ENCODE measurements at regions not wholly inside any gene's neighbourhood (a gene's known extent, or its start where the extent isn't known, plus 50 kb on each side); places are given as distances from the start of the nearest gene placed in this dataset.

DNA sequence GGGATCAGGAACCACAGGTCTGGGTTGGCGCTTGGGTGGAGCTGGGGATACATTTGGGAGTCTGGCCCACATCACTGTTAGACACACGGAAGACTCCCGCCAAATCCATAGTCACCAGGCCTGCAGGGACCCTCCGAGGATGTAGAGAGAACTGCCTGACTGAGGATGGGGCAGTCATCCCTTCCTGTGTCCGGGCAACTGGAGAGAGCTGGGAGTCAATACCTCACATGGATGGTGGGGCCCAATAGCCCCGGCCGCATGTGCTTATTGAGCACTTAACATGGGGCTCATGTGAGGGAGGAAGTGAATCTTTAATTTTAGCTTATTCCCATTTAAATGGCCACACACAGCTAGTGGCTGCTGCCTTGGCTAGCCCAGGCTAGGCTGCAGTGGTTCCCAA, 124.5 kb downstream of the TLR5 start:
- TF ChIP-seq ZNF658 (tag by site-specific recombination; IDR thresholded peaks at IDR 0.05) (no peak), GLI4 (tag by site-specific recombination; IDR thresholded peaks at IDR 0.05) (no peak), ZNF670 (tag by site-specific recombination; IDR thresholded peaks at IDR 0.05; ENCODE audit: low read depth) (no peak), TCF7L2 (IDR thresholded peaks at IDR 0.05; ENCODE audit: borderline replicate concordance, low read depth, low read length) (no peak), ZNF366 (tag by site-specific recombination; conservative IDR thresholded peaks at IDR 0.05) (no peak), ZNF830 (tag by site-specific recombination; IDR thresholded peaks at IDR 0.05; ENCODE audit: low read depth) (no peak), ZNF138 (tag by site-specific recombination; IDR thresholded peaks at IDR 0.05; ENCODE audit: borderline replicate concordance) (no peak)
- TF ChIP-seq, protein P1, sequence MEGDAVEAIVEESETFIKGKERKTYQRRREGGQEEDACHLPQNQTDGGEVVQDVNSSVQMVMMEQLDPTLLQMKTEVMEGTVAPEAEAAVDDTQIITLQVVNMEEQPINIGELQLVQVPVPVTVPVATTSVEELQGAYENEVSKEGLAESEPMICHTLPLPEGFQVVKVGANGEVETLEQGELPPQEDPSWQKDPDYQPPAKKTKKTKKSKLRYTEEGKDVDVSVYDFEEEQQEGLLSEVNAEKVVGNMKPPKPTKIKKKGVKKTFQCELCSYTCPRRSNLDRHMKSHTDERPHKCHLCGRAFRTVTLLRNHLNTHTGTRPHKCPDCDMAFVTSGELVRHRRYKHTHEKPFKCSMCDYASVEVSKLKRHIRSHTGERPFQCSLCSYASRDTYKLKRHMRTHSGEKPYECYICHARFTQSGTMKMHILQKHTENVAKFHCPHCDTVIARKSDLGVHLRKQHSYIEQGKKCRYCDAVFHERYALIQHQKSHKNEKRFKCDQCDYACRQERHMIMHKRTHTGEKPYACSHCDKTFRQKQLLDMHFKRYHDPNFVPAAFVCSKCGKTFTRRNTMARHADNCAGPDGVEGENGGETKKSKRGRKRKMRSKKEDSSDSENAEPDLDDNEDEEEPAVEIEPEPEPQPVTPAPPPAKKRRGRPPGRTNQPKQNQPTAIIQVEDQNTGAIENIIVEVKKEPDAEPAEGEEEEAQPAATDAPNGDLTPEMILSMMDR (tag by site-specific recombination; IDR thresholded peaks at IDR 0.05) = no peak
- TF ChIP-seq, protein P2, sequence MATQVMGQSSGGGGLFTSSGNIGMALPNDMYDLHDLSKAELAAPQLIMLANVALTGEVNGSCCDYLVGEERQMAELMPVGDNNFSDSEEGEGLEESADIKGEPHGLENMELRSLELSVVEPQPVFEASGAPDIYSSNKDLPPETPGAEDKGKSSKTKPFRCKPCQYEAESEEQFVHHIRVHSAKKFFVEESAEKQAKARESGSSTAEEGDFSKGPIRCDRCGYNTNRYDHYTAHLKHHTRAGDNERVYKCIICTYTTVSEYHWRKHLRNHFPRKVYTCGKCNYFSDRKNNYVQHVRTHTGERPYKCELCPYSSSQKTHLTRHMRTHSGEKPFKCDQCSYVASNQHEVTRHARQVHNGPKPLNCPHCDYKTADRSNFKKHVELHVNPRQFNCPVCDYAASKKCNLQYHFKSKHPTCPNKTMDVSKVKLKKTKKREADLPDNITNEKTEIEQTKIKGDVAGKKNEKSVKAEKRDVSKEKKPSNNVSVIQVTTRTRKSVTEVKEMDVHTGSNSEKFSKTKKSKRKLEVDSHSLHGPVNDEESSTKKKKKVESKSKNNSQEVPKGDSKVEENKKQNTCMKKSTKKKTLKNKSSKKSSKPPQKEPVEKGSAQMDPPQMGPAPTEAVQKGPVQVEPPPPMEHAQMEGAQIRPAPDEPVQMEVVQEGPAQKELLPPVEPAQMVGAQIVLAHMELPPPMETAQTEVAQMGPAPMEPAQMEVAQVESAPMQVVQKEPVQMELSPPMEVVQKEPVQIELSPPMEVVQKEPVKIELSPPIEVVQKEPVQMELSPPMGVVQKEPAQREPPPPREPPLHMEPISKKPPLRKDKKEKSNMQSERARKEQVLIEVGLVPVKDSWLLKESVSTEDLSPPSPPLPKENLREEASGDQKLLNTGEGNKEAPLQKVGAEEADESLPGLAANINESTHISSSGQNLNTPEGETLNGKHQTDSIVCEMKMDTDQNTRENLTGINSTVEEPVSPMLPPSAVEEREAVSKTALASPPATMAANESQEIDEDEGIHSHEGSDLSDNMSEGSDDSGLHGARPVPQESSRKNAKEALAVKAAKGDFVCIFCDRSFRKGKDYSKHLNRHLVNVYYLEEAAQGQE (tag by site-specific recombination; IDR thresholded peaks at IDR 0.05) = no peak
- TF ChIP-seq, protein P3, sequence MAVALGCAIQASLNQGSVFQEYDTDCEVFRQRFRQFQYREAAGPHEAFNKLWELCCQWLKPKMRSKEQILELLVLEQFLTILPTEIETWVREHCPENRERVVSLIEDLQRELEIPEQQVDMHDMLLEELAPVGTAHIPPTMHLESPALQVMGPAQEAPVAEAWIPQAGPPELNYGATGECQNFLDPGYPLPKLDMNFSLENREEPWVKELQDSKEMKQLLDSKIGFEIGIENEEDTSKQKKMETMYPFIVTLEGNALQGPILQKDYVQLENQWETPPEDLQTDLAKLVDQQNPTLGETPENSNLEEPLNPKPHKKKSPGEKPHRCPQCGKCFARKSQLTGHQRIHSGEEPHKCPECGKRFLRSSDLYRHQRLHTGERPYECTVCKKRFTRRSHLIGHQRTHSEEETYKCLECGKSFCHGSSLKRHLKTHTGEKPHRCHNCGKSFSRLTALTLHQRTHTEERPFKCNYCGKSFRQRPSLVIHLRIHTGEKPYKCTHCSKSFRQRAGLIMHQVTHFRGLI (tag by site-specific recombination; IDR thresholded peaks at IDR 0.05) = no peak
- TF ChIP-seq, protein P4, sequence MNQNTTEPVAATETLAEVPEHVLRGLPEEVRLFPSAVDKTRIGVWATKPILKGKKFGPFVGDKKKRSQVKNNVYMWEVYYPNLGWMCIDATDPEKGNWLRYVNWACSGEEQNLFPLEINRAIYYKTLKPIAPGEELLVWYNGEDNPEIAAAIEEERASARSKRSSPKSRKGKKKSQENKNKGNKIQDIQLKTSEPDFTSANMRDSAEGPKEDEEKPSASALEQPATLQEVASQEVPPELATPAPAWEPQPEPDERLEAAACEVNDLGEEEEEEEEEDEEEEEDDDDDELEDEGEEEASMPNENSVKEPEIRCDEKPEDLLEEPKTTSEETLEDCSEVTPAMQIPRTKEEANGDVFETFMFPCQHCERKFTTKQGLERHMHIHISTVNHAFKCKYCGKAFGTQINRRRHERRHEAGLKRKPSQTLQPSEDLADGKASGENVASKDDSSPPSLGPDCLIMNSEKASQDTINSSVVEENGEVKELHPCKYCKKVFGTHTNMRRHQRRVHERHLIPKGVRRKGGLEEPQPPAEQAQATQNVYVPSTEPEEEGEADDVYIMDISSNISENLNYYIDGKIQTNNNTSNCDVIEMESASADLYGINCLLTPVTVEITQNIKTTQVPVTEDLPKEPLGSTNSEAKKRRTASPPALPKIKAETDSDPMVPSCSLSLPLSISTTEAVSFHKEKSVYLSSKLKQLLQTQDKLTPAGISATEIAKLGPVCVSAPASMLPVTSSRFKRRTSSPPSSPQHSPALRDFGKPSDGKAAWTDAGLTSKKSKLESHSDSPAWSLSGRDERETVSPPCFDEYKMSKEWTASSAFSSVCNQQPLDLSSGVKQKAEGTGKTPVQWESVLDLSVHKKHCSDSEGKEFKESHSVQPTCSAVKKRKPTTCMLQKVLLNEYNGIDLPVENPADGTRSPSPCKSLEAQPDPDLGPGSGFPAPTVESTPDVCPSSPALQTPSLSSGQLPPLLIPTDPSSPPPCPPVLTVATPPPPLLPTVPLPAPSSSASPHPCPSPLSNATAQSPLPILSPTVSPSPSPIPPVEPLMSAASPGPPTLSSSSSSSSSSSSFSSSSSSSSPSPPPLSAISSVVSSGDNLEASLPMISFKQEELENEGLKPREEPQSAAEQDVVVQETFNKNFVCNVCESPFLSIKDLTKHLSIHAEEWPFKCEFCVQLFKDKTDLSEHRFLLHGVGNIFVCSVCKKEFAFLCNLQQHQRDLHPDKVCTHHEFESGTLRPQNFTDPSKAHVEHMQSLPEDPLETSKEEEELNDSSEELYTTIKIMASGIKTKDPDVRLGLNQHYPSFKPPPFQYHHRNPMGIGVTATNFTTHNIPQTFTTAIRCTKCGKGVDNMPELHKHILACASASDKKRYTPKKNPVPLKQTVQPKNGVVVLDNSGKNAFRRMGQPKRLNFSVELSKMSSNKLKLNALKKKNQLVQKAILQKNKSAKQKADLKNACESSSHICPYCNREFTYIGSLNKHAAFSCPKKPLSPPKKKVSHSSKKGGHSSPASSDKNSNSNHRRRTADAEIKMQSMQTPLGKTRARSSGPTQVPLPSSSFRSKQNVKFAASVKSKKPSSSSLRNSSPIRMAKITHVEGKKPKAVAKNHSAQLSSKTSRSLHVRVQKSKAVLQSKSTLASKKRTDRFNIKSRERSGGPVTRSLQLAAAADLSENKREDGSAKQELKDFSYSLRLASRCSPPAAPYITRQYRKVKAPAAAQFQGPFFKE (tag by site-specific recombination; IDR thresholded peaks at IDR 0.05; ENCODE audit: borderline replicate concordance) = no peak
- TF ChIP-seq, protein P5, sequence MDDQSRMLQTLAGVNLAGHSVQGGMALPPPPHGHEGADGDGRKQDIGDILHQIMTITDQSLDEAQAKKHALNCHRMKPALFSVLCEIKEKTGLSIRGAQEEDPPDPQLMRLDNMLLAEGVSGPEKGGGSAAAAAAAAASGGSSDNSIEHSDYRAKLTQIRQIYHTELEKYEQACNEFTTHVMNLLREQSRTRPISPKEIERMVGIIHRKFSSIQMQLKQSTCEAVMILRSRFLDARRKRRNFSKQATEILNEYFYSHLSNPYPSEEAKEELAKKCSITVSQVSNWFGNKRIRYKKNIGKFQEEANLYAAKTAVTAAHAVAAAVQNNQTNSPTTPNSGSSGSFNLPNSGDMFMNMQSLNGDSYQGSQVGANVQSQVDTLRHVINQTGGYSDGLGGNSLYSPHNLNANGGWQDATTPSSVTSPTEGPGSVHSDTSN (CRISPR knock-in tag; IDR thresholded peaks at IDR 0.05) = no peak
